Pancreas (tissue), 10 donors: ENCODE measurements at regions not wholly inside any gene's neighbourhood (a gene's known extent, or its start where the extent isn't known, plus 50 kb on each side); places are given as distances from the start of the nearest gene placed in this dataset.

Experiments used
- ATAC-seq, 4 donors: fragments of 200-7000 bp; cut with Tn5 transposase; one replicate each; pipeline versions ENCODE4 v1.8.0 to v1.9.1; 2020; ENCODE audit warnings: mild to moderate bottlenecking in 4 of 4, moderate library complexity in 4 of 4
- DNase-seq, 6 donors: peaks; one replicate each; pipeline ENCODE4 v3.0.0-alpha.2; 2020
- FAIRE-seq: peaks from 2 replicates; lab custom pipeline; 2012; peaks lifted over from hg19 to GRCh38; lab: Jason Lieb, UNC
- H3K27ac ChIP-seq, 4 donors: fragments of 200-600 bp; sonication (generic); 1 replicate in 3 of 4; 2 replicates in 1 of 4; pipeline versions ENCODE4 v1.5.0 to v1.8.0; 2020
- H3K27me3 ChIP-seq, 4 donors: fragments of 200-600 bp; one replicate each; pipeline ENCODE4 v1.8.0; 2021
- H3K36me3 ChIP-seq, 3 donors: fragments of 200-600 bp; sonication (generic) in 1 of 3; one replicate each; pipeline versions ENCODE4 v1.5.0 to v1.8.0; 2020 to 2021
- H3K4me1 ChIP-seq, 3 donors: fragments of 200-600 bp; one replicate each; pipeline ENCODE4 v1.8.0; 2021
- H3K4me3 ChIP-seq, 4 donors: fragments of 200-600 bp; sonication (generic) in 2 of 4; one replicate each; pipeline versions ENCODE4 v1.5.0 to v1.8.0; 2020 to 2021
- H3K9me3 ChIP-seq, 4 donors: fragments of 200-600 bp; one replicate each; pipeline ENCODE4 v1.8.0; 2021
- WGBS, 2 donors: extraction: QIAGEN DNeasy Blood & Tissue Kit; methylation state at CpG; one replicate each; pipeline ENCODE4 v1.1.7; 2013; 5-methylcytosine and 5-hydroxymethylcytosine counted together
- intact Hi-C, 3 donors: fragments of 100-400 bp; cut with DNase I; formaldehyde crosslinking; loops; one replicate each; pipeline versions ENCODE4 v1.11.1 to v1.14.2; 2022
- TF ChIP-seq, protein P1 (sequence below), 4 donors: fragments of 200-600 bp; sonication (generic) in 3 of 4; IDR thresholded peaks; one replicate each; pipeline versions ENCODE4 v1.5.0 to v1.8.0; 2021; ENCODE audit warnings: antibody characterized with exemption in 4 of 4
- donor health status: healthy with polysubstance abuse.
- donor health status: DM: no; HTN: no; CAD: no; lungs with moderate emphysema.
- donor health status: DM: no; HTN: no; CAD: no.
- donor health status: control.
- donor health status: control.
- donor health status: Bipolar disorder and iron deficiency.
- donor health status: DM: yes; HTN: yes; CAD: no.
- donor health status: DM: no; HTN: no; CAD: no.
- donor health status: DM: no; HTN: no; CAD: no.
- donor health status: DM: yes; HTN: yes; CAD: no.

DNA sequence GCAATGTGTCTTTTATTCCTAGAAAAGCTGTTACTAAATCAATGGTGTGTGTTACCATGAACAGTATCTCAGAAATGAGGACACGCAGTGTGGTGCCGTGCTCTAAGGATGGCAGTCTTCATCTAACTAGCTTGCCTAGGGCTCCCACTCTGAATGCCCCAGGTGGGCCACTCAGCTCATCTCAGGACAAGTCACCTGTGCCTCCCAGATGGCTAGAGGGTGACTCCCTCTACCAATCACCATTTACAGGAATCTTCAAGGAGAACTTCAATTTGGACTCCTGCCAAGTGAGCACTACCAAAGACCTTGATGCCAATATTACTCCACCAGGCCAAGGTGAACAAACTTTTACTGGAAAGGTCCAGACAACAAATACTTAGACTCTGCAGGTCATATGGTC, 202.8 kb upstream of the FOXQ1 start:
- no peaks in the 10 kb centered on the region for H3K36me3 ChIP-seq
- intact Hi-C loops = no loop called here
- WGBS, 2 donors = 73 to 99% methylated on average over 2 of the region's 2 CpGs
- FAIRE-seq = no peak
- H3K4me3 ChIP-seq = no peak overlapping the region
- no peak for DNase-seq
- H3K9me3 ChIP-seq = no peaks in the 10 kb centered on the region
- H3K27ac ChIP-seq = no peak overlapping the region
- TF ChIP-seq, protein P1, sequence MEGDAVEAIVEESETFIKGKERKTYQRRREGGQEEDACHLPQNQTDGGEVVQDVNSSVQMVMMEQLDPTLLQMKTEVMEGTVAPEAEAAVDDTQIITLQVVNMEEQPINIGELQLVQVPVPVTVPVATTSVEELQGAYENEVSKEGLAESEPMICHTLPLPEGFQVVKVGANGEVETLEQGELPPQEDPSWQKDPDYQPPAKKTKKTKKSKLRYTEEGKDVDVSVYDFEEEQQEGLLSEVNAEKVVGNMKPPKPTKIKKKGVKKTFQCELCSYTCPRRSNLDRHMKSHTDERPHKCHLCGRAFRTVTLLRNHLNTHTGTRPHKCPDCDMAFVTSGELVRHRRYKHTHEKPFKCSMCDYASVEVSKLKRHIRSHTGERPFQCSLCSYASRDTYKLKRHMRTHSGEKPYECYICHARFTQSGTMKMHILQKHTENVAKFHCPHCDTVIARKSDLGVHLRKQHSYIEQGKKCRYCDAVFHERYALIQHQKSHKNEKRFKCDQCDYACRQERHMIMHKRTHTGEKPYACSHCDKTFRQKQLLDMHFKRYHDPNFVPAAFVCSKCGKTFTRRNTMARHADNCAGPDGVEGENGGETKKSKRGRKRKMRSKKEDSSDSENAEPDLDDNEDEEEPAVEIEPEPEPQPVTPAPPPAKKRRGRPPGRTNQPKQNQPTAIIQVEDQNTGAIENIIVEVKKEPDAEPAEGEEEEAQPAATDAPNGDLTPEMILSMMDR (IDR thresholded peaks at IDR 0.05) = no peak
- H3K27me3 ChIP-seq = no peaks in the 10 kb centered on the region
- H3K4me1 ChIP-seq = no peaks in the 10 kb centered on the region
- ATAC-seq = peak in 1 of 4 donors; percentile 51

- Histone ChIP-seq H3K4me3 (no peak overlapping the region), H3K27me3 (no peaks in the 10 kb centered on the region), H3K36me3 (no peaks in the 10 kb centered on the region), H3K27ac (no peak overlapping the region), H3K9me3 (no peaks in the 10 kb centered on the region), H3K4me1 (no peaks in the 10 kb centered on the region)
- WGBS, 2 donors = 84 to 92% methylated on average over 8 of the region's 8 CpGs
- ATAC-seq (no peak), DNase-seq (no peak), FAIRE-seq (no peak)
- intact Hi-C loops = no loop called here
- TF ChIP-seq, protein P1 (IDR thresholded peaks at IDR 0.05) = no peak
Measured at GRCh38 chr6:1108198-1108597, 203.7 kb upstream of the FOXQ1 start.

DNA sequence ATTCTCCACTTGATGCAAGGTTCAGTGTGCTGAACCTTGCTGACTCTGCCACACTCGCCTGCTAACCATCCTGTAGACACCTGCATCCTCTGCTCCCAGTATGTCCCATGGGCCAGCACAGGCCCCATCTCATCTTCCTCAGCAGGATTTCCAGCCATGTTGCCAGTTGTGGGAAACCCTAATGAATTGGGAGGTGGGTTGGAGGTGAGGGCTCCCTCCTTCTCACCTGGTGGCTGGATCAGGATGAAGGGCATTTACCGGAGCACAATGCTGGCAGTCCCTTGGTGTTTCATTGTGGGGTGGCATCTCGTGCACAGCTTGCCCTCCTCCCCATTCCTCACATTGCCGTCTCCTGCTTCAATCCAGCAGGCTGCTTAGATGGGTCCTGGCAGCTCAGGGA, 204.3 kb upstream of the FOXQ1 start:
- WGBS, 2 donors = 87 to 93% methylated on average over 4 of the region's 4 CpGs

DNA sequence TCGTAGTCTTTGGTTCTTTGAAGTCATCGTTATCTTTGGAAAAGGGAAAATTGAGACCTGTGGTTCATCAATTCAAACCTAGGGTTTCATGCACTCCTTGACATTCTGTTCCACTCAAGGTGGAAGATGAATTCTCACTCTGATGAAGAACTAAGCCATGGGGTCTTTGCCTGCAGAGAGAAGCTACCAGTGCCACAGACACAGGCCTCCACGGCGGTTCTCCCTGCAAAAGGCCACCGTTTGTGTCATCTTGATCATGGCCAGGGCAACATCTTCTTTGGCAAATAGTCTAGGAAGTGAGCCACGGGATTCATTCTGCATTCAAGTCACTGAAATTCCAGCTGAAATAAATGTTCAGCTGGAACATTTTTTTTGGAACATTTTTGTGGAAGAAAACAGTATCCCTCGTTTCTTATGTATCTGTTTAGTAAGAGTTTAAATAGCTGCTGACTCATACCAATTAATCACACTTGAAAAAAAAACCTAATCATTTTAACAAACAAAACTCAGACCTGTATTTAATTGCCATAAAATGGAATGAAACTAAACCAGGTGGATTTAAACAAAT, 206.0 kb upstream of the FOXQ1 start:
- Histone ChIP-seq H3K27me3 (no peaks in the 10 kb centered on the region), H3K4me3 (no peak overlapping the region), H3K27ac (peak overlapping the region in 1 of 4 donors; percentile 8), H3K36me3 (no peaks in the 10 kb centered on the region), H3K9me3 (no peaks in the 10 kb centered on the region), H3K4me1 (no peaks in the 10 kb centered on the region)
- TF ChIP-seq, protein P1 (IDR thresholded peaks at IDR 0.05) = no peak
- 64 to 73% methylated on average over 7 of the region's 7 CpGs for WGBS, 2 donors
- FAIRE-seq = no peak
- no peak for ATAC-seq
- DNase-seq = no peak
- intact Hi-C loops = no loop called here

More for the DNA sequence above, 204.3 kb upstream of the FOXQ1 start:
- Histone ChIP-seq H3K27ac (no peak overlapping the region), H3K9me3 (no peaks in the 10 kb centered on the region), H3K4me1 (no peaks in the 10 kb centered on the region), H3K36me3 (no peaks in the 10 kb centered on the region), H3K4me3 (no peak overlapping the region), H3K27me3 (no peaks in the 10 kb centered on the region)
- no peak for ATAC-seq
- FAIRE-seq = no peak
- intact Hi-C loops = no loop called here
- TF ChIP-seq, protein P1 (IDR thresholded peaks at IDR 0.05) = no peak
- no peak for DNase-seq

- no peak overlapping the region for H3K4me3 ChIP-seq
- H3K27ac ChIP-seq = no peak overlapping the region
- TF ChIP-seq, protein P1 (IDR thresholded peaks at IDR 0.05) = no peak
- H3K36me3 ChIP-seq = no peaks in the 10 kb centered on the region
- H3K27me3 ChIP-seq = no peaks in the 10 kb centered on the region
- H3K9me3 ChIP-seq = no peaks in the 10 kb centered on the region
- no peak for FAIRE-seq
- intact Hi-C loops = no loop called here
- no peaks in the 10 kb centered on the region for H3K4me1 ChIP-seq
- WGBS, 2 donors = 60 to 75% methylated on average over 8 of the region's 8 CpGs
- no peak for DNase-seq
- ATAC-seq = no peak
Measured at GRCh38 chr6:1104988-1105670, 206.8 kb upstream of the FOXQ1 start.
